ENCODE measurements at regions not wholly inside any gene's neighbourhood (a gene's known extent, or its start where the extent isn't known, plus 50 kb on each side); places are given as distances from the start of the nearest gene placed in this dataset.

GRCh38 chr3:148083526-148084182 lies 614.0 kb upstream of the AGTR1 start:
- ATAC-seq (no peak), DNase-seq (ENCODE audit: low spot score) (no peak)
- H3K27me3 ChIP-seq (ENCODE audit: insufficient read depth) = no peaks in the 10 kb centered on the region
- H3F3A ChIP-seq (replicated peaks; ENCODE audit: low read depth) = no peaks in the 10 kb centered on the region
- Mint-ChIP-seq H3K4me3 (no peak overlapping the region), H3K36me3 (ENCODE audit: low read depth) (no peaks in the 10 kb centered on the region), H3K27me3 (ENCODE audit: insufficient read depth, low read depth, poor library complexity) (no peaks in the 10 kb centered on the region), H3K27ac (no peak overlapping the region), H3K9me3 (no peaks in the 10 kb centered on the region), H3K4me1 (no peaks in the 10 kb centered on the region; the same call in 2 of the 3 replicates)
- H3K36me3 ChIP-seq (ENCODE audit: insufficient read depth) = no peaks in the 10 kb centered on the region
- H3K4me3 ChIP-seq = no peak overlapping the region
- no peak overlapping the region for H3K4me2 ChIP-seq
- H3K79me2 ChIP-seq (replicated peaks; ENCODE audit: insufficient read depth) = no peaks in the 10 kb centered on the region
- no peaks in the 10 kb centered on the region for H3K9me2 ChIP-seq (ENCODE audit: insufficient read depth)
- no peak overlapping the region for H3K27ac ChIP-seq (ENCODE audit: low read depth)
- no peaks in the 10 kb centered on the region for H3K4me1 ChIP-seq (ENCODE audit: insufficient read depth)
- no peak for TF ChIP-seq EZH2 (IDR thresholded peaks at IDR 0.05; ENCODE audit: low read depth, unreplicated experiment)
- TF ChIP-seq CREB1 (CRISPR knock-in tag; IDR thresholded peaks at IDR 0.05; ENCODE audit: low read depth) = no peak
- no peak for TF ChIP-seq EZH2phosphoT487 (IDR thresholded peaks at IDR 0.05; ENCODE audit: unreplicated experiment)
- H2AFZ ChIP-seq = peak overlapping the region; percentile 19; the same call in 1 of the 2 replicates
- no peaks in the 10 kb centered on the region for H4K20me1 ChIP-seq (replicated peaks; ENCODE audit: insufficient read depth)

- no peak overlapping the region for H3K27ac ChIP-seq (ENCODE audit: low read depth)
- H3K9me3 Mint-ChIP-seq = no peaks in the 10 kb centered on the region
- no peaks in the 10 kb centered on the region for H3K79me2 ChIP-seq (replicated peaks; ENCODE audit: insufficient read depth)
- no peaks in the 10 kb centered on the region for H3F3A ChIP-seq (replicated peaks; ENCODE audit: low read depth)
- no peak for ATAC-seq
- H3K4me2 ChIP-seq = no peak overlapping the region
- H2AFZ ChIP-seq = no peak overlapping the region
- TF ChIP-seq REST (IDR thresholded peaks at IDR 0.05; ENCODE audit: unreplicated experiment) (no peak), NANOG (IDR thresholded peaks at IDR 0.05; ENCODE audit: borderline replicate concordance) (no peak), ETS1 (IDR thresholded peaks at IDR 0.05) (no peak), JUNB (IDR thresholded peaks at IDR 0.05; ENCODE audit: unreplicated experiment) (no peak)
- no peak overlapping the region for H3K4me3 Mint-ChIP-seq
- no peaks in the 10 kb centered on the region for H3K27me3 Mint-ChIP-seq (ENCODE audit: insufficient read depth, low read depth, poor library complexity)
- no peaks in the 10 kb centered on the region for H3K36me3 Mint-ChIP-seq (ENCODE audit: low read depth)
- no peaks in the 10 kb centered on the region for H4K20me1 ChIP-seq (replicated peaks; ENCODE audit: insufficient read depth)
- no peaks in the 10 kb centered on the region; the same call in 2 of the 3 replicates for H3K4me1 Mint-ChIP-seq
- H3K36me3 ChIP-seq (ENCODE audit: insufficient read depth) = no peaks in the 10 kb centered on the region
- H3K4me1 ChIP-seq (ENCODE audit: insufficient read depth) = no peaks in the 10 kb centered on the region
- no peaks in the 10 kb centered on the region for H3K27me3 ChIP-seq (ENCODE audit: insufficient read depth)
- no peak overlapping the region for H3K4me3 ChIP-seq
- no peaks in the 10 kb centered on the region for H3K9me2 ChIP-seq (ENCODE audit: insufficient read depth)
- no peak for DNase-seq (ENCODE audit: low spot score)
- no peak overlapping the region for H3K27ac Mint-ChIP-seq
Measured at GRCh38 chr3:148084931-148085330, 612.8 kb upstream of the AGTR1 start.

All from GM23338 (cell line).